ENCODE measurements at regions not wholly inside any gene's neighbourhood (a gene's known extent, or its start where the extent isn't known, plus 50 kb on each side); places are given as distances from the start of the nearest gene placed in this dataset.

GRCh38 chr2:173785813-173786212 is 179.4 kb downstream of the SP3 start:
- no peak for TF ChIP-seq EZH2 (IDR thresholded peaks at IDR 0.05)
- no peak for TF ChIP-seq POLR2AphosphoS5 (IDR thresholded peaks at IDR 0.05; ENCODE audit: borderline replicate concordance, low read depth, low read length)
